NCI-H748 (cell line): ENCODE measurements at regions not wholly inside any gene's neighbourhood (a gene's known extent, or its start where the extent isn't known, plus 50 kb on each side); places are given as distances from the start of the nearest gene placed in this dataset.

Experiments used
- DNase-seq: peaks from one replicate; lab custom pipeline; 2025; ENCODE audit not compliant: unreplicated experiment; lab: John Stamatoyannopoulos, UW

- no peak for DNase-seq
Measured at GRCh38 chr20:24079661-24080412, 91.3 kb upstream of the GGTLC1 start.

GRCh38 chr20:24077145-24077544, 88.6 kb upstream of the GGTLC1 start:
- DNase-seq, result no peak

- DNase-seq, result no peak
Measured at GRCh38 chr20:24070679-24071078, 82.1 kb upstream of the GGTLC1 start.

GRCh38 chr20:24066076-24066700, 77.6 kb upstream of the GGTLC1 start:
- no peak for DNase-seq

GRCh38 chr20:24064915-24065314, 76.3 kb upstream of the GGTLC1 start:
- DNase-seq, result no peak

GRCh38 chr20:24064092-24064491, 75.5 kb upstream of the GGTLC1 start:
- DNase-seq, result no peak

- no peak for DNase-seq
Measured at GRCh38 chr20:24063100-24063499, 74.5 kb upstream of the GGTLC1 start.

GRCh38 chr20:24060851-24061590, 72.4 kb upstream of the GGTLC1 start:
- DNase-seq, result no peak

- no peak for DNase-seq
Measured at GRCh38 chr20:24059174-24059573, 70.6 kb upstream of the GGTLC1 start.

GRCh38 chr20:24056491-24056890, 67.9 kb upstream of the GGTLC1 start:
- no peak for DNase-seq

GRCh38 chr20:24052599-24053275, 64.2 kb upstream of the GGTLC1 start:
- DNase-seq, result no peak

- DNase-seq, result peak; percentile 20
Measured at GRCh38 chr20:24051160-24051559, 62.6 kb upstream of the GGTLC1 start.

- no peak for DNase-seq
Measured at GRCh38 chr20:24050119-24050518, 61.5 kb upstream of the GGTLC1 start.

GRCh38 chr20:24049081-24049480, 60.5 kb upstream of the GGTLC1 start:
- no peak for DNase-seq

- peak; percentile 33 for DNase-seq
Measured at GRCh38 chr20:24048024-24048611, 59.5 kb upstream of the GGTLC1 start.

- DNase-seq, result no peak
Measured at GRCh38 chr20:24046888-24047287, 58.3 kb upstream of the GGTLC1 start.

- DNase-seq, result no peak
Measured at GRCh38 chr20:24045621-24046318, 57.2 kb upstream of the GGTLC1 start.

GRCh38 chr20:24043294-24043693, 54.7 kb upstream of the GGTLC1 start:
- no peak for DNase-seq

GRCh38 chr20:24042646-24043045, 54.1 kb upstream of the GGTLC1 start:
- no peak for DNase-seq

GRCh38 chr20:24040896-24041459, 52.4 kb upstream of the GGTLC1 start:
- no peak for DNase-seq
